NCI-H774 (cell line): ENCODE measurements at regions not wholly inside any gene's neighbourhood (a gene's known extent, or its start where the extent isn't known, plus 50 kb on each side); places are given as distances from the start of the nearest gene placed in this dataset.
A peak's percentile ranks its signal among the peaks of the same experiment; 100 is the strongest.

Experiments used
- DNase-seq: peaks from one replicate; lab custom pipeline; 2025; lab: John Stamatoyannopoulos, UW

DNA sequence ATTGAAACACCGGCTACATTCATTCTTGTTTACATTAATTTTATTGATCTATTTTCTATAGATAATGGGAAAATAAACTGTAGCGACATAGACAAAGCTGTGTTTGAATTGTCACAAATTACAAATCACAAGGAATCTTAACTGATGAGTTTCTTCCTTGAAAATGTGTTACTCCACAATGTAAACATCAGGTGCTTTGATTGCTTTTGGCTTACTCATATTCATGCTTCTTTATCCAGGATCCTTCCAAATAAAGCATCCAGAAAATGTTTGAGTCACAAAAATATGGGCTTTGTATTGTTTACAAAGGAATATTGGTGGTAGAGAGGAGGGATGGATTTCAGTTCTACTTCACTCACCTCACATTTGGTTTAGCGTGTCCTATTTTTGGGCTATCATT, 64.0 kb downstream of the BMP2 start:
- DNase-seq = no peak

DNA sequence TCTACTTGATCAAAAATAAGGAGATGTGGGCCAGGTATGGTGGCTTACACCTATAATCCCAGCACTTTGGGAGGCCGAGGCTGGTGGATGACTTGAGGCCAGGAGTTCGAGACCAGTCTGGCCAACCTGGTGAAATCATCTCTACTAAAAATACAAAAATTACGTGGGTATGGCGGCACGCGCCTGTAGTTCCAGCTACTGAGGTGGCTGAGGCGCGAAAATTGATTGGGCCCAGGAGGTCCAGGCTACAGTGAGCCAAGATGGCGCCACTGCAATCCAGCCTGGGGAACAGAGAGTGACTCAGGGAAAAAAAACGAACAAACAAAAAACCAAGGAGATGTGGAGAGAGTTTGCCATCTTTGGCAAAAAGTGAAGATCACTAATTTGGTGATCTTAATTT, 65.3 kb downstream of the BMP2 start:
- DNase-seq = no peak

DNA sequence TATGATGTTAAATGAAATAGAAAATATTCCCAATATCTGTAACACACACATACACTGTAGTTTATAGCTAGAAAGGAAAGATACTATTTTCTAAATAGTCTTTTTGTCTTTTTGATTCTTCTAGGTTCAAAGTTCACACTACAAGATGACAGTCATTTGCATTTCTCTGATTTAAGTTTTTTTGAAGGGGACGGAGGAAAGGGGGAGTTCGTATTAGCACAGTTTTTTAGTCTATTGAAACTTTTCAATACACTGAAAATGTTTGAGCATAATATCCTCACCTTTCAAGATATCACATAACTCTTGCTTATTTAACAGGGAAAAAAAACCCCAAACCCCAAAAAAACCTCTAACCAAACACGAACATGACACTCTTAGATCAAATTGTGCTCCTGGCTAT, 68.1 kb downstream of the BMP2 start:
- DNase-seq = no peak

DNA sequence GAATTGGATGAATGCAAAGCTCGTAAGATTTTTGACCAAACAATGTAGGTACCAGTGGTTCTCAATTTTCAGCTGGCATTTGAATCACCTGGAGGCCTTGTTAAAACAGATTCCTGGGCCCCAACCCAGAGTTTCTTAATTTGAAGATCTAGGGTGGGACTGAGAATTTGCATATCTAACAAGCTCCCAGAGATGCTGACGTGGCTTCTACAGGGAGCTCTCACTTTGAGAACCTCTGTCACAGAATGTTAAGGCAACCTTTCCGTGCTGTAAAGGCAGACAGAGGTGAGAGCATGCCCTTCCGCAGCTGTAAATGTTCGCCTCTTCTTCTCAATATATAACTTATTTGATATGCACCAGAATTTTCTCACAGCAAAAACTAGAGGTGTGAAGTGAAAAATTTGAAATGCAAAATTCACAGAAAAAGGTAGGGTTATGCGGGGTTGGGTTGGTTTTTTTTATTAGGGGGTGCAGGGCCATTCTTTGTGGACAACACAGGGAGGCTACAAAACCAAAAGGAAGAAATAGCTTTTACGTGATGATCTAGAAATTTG, 69.4 kb downstream of the BMP2 start:
- no peak for DNase-seq

DNA sequence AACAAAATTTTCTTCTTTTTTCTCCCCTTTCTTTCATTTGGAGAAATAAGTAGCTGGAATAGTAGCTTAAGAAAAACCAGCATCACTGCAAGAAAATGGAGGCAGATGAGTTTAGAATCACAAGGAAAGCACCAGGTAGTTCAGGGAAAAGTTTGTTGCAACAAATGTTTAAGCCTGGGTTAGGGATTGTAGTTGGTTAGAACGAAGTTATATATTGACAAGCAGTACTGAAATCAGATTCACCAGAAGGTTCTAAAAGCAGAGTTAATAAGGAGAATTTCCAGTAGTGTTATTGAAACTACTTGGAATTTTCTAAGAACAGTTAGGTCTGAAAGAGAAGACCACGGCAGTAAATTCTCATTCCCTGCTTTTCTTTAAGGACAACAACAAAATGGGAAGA, 70.2 kb downstream of the BMP2 start:
- DNase-seq = no peak

DNA sequence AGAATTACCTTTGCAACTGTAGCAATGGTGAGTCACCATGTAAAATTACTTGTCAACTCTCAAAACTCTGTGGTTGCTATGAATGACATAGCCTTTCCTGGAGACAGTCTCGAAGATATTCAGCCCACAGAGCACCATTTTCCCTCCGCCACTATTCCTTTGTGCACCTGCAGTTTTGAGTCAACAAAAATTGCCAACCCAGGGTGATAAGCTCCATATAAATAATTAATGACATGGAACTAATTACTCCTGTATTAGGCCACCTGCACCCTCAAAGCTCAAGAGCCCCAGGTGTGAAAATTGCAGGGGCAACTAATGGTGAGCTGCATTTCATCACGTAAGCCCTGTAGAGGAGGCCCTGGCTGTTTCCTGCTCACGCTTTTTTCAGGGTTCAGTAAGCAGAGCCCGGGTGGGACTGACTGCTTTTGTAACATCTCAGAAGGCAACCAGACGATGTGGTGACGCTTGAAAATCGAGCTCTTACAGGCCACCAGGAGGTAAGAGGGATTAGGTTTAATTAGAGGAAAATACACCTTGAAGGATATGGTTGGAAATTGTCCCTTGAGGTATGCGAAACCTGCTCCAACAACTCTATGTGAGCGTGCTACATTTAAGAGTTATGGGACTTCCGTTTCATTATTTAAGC, 70.8 kb downstream of the BMP2 start:
- peak; percentile 66 for DNase-seq

DNA sequence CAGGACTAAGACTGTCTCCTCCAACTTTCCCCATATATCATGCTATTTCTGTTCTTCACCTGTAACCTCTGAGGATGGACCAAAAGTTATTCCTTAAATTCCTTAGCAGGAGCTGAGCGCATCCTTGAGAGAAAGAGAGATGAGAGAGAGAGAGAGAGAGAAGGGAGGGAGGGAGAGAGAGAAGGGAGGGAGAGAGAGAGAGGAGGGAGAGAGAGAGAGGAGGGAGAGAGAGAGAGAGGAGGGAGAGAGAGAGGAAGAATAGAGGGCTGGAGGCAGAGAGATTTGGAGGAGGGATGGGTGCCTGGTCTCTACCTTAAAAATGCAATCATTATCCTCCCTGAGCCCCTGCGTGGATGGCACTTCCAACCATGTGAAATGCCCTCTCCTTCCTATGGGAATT, 73.6 kb downstream of the BMP2 start:
- DNase-seq = no peak

DNA sequence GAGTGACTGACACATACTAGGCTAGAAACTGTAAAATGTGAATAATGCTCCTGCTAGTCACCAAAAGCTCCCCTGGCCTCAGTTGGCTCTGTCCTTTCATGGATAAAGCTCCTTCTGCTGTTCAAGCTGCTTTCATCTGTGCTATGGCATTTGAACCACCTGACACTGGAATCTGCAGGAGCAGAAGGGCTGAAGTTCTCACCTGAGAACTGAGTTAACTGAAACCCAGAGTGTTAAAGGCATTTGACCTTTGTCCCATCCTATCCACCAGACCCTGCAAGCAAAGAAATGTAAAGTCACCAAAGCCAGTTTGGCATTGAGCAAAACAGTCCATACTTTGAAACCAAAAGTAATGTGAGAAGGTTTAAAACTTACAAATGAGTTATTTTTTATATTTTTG, 77.7 kb downstream of the BMP2 start:
- no peak for DNase-seq

DNA sequence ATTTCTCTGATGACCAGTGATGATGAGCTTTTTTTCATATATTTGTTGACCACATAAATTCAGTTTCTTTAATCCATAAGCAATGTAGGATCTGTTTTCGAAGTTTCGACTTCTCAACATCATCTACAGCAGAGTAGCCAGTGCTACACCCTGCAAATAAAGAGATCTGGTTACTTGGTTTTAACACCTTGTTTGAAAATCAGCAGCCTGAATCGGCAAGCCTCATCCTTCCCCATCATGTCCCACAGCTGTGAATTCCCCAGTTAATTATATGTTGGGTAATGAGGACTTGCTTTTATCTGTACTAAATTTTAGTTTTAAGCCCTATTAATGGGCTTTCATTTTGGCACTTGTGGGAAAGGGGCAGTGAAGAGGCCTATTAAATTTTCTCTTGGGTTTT, 80.6 kb downstream of the BMP2 start:
- no peak for DNase-seq

DNA sequence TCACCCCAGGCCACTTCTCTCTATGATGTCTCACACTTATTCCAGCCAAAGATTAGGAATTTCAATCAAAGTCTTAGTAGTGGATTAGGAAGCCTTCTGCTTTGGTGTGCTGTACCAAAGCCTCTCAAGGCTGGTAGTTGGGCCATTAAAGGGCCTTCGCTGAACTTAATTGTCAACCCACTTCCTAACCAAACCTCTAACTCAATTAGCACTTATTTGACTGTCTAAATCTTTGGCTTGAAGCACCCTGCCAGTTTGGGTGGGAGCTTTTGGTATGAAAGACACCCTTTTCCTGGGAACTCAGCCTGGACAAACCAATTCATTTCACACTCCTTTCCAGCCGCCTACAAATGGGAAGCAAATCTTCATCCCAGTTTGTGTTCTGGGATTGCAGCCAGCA, 81.5 kb downstream of the BMP2 start:
- no peak for DNase-seq

DNA sequence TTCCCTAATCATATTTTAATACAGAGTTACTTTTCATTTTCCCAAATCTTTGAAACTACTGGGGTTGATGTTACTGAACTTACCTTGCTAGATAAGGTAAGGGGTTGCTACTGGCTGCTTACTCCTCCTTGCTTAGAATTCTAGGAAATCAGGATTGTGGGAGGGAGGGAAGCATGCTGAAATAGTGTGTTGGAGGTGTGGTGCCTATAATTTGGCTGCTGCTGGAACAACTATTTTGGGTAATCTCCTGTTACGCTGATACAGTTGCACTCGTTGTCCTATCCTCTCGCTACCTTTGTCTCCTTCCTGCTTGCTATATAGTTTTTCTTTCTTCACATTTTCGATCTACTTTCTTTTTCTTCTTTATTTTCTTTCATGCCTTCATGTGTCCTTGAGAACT, 83.7 kb downstream of the BMP2 start:
- no peak for DNase-seq

DNA sequence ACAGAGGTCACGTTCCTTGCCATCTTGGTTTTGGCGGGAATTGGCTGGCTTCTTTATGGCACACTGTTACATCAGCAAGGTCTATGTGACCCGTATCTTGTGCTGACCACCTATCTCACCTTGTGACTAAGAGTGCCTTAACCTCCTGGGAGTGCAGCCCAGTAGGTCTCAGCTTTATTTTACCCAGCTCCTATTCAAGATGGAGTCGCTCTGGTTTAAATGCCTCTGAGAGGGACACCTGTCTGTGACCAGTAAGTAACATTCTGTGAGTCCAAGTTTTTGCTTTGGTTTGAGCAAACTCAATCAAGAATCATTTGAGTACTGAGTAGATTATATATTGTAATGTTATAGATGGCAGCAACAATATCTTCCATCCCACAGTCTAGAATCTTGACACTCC, 85.0 kb downstream of the BMP2 start:
- no peak for DNase-seq

DNA sequence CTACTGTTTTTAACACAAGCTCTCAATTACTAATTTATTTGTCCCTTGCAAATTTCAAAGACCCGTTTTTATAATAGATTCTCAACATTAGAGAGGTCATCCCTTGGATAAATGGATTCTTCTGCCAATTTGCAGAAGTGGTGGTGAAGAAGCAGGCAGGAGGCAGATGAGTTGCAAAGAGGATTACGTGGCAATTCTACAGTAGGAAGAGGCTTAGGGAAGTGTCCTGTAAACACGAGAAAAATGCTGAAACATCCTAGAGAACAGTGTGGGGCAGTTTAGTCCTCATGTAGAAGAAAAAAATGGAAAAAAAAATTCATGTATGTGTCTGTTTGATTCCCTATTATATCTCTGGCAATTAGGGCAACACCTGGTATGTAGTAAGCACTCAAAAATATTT, 87.6 kb downstream of the BMP2 start:
- no peak for DNase-seq

DNA sequence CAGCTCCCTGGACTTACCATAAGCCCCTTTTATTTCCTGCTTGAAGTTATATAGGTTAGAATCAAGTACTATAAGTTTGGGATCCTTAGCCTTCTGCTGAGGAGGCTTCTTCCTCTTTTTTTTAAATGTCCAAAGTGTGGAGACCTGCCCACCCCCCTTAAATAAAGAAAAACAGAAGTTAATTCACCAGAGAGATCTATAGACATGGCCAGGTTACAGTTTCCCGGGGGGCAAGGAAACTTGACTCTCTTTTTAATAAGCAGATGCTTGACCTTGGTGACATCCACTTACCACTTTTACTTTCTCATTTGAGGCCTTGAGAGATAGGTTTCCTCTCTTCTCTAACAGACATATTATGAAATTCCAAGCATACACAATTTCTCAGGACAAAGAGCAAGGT, 88.3 kb downstream of the BMP2 start:
- DNase-seq = no peak

DNA sequence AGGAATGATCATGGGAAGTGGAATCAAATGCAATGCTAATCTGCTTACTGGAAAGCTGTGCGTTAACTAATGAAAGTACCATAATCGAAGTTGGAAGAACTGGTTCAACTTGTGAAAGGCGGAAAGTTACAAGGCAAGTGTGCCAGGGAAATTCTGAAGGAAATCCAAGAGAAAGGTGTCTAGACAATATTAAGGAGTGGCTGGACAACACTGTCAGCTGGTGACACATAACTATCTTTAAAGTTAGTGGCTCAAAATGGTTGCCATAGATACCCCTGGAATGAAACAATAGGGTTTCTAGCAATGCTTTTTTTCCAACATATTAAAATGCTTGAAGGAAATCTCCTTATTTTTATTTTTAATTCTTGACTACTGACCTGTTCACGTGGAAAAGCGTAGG, 90.4 kb downstream of the BMP2 start:
- DNase-seq = no peak

DNA sequence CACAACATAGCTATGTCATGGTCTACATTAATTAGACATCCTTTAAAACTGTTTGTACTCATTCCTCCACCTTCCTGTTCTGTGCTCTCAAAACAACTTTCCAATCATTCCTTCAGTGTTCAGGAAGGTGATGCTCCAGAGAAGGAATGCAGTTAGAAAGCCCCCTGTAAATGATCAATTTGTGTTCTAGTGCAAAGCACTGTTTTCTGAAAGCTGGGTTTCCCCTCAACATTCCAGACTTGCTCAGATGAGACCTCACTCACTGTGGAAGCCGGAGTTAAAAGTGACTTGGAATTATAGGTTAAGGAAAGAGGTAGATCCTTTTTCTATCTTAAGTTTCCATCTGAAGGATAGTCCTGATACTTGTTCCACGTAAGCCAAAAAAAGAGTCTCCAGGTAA, 95.9 kb downstream of the BMP2 start:
- DNase-seq = no peak

DNA sequence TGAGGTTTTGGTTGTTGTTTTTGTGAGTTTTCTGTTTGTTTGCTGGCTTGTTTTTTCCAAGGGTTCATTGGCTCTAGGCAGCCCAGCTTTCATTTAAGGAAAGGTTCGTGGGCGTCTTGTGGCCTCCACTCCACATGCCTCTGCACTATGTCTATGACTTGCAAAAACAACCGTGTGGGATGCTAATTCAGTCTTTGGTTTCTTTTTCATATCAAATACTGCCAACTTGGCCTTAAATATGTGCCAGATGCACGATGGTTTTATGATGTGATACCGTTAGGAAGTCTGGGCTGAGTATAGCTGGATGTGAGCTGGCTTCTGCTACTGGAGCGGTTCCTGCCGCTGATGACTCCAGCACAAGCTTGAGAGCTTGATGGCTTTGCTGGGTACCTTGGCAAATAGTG, 96.3 kb downstream of the BMP2 start:
- no peak for DNase-seq

DNA sequence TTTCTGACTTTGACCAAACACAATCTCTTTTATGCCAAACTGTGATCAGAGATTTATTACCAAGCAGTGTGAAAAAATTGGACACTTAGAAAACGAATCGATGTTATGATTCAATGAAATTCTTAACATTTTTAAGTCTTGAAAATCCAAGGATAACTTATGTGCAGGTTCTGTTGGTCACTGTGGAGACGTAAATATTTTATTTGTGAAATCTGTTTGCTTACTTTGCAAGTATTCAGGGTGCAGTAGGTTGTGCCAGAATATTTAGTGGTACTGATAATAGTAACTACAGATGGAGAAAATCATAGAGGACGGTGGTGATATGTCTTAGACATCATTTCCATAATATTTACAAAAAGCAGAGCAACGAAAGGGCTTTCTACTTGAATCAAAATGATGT, 97.3 kb downstream of the BMP2 start:
- no peak for DNase-seq

DNA sequence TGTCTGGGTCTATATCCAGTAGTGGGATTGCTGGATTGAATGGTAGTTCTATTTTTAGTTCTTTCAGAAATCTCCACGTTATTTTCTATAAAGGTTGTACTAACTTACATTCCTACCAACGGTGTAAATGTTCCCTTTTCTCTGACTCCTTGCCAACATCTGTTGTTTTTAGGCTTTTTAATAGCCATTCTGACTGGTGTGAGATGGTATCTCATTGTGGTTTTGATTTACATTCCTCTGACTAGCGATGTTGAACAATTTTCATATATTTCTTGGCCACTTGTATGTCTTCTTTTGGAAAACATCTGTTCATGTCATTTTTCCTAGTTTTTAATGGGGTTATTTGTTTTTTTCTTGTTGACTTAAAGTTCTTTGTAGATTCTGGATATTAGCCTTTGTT, 99.3 kb downstream of the BMP2 start:
- no peak for DNase-seq

DNA sequence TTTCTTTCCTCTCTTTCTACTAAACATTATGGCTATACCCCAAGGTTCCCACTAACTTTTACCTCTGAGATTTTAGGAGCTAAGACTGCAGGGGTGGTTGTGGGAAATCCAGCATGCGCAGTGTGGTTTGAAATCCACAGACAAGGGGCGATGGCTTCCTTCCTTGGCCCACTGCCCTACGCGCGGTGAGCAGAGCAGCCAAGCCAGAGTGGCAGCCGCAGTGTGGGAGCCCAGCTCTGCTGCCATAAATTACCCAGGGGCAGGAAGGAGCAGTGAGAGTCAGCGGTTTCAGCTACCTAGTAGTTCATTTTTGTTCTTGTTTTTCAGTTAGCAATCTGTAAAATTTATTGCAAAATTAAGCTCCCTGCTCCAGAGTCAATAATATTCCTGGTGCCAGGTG, 101.4 kb downstream of the BMP2 start:
- no peak for DNase-seq

DNA sequence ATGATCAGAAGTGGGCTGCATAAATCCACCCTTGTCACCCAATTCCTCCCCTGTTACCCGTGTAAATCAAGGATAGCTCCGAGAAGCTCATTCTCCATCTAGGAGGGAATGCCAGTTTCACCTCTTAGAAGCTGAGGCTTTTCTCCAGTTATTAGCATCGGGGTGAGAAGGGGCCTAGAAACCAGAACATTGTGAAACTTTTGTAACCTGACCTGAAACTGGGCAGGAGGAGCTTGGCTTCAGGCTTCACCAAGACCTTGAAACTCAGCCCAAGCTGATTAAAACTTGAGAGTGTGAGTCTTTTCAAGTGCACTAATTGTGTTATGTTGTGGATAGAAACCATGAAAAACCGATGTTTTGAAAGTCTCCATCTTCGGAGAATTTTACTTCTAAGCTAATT, 103.1 kb downstream of the BMP2 start:
- DNase-seq = no peak

DNA sequence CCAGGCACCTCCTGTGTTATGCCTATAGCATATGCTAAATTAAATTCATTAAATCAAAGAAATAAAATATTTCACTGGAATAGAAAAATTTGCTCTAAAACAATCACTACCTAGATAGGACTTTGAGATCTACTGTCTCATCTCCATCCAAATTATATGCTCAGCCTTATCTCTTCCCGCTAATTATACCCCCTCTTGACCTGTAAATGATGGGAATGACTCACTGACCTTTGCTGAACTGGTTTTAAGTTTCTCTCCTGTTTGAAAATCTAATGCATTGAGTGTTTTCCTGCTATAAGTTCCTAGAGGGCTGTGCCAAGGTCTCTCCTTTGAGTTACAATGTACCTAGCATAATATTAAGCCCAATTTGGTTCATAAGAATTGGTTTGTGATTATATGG, 110.1 kb downstream of the BMP2 start:
- no peak for DNase-seq

DNA sequence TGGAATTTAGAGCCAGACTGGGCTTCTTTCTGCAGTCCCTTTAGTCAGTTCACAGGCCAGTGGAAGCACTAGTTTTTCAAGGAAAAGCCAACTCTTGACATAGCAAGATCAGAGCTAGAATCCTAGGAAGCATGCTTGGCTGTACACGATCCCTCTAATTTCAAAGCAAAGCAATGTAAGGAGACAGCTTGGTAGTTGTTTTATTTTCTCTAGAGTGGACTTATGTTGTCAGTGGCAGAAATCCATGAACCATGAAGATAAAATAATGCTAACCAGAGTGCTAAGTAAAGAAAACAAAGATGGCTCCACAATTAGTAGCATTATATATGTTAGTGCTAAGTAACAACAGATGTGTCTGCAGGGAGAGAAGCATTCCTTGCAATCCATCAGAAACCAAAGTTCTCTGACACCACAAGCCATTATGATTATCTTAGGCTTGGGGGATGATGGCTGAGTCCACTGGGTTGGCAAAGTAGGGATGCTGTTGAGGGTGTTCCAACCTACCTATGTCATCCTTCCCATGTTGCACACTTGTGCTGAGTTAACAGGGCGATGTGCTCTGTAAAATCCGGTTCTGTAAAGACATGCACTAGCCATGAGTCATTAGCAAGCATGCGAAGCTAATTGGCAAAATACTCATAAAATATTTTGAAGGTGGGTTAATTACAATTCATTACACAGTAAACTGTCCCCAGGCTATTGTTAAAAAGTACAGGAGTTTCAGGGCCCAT, 115.2 kb downstream of the BMP2 start:
- no peak for DNase-seq

DNA sequence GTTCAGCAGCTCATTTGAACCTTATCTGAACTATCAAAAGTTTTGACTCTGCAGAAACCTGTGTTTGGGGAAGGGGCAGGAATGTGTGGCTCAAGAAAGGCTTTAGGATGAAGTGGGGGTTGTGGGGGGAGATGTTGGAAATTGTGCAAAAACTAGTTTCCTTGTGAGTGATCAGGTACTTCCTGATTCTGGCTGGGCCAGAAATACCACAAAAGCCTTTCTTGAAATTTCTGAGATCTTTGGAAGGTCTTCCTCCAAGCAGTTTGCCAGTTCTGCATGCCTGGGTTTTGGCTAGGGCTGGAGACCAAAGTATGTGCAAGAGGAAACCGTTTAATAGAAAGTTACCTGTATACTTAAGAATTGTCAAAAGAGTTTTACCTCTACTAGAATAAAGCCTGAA, 116.6 kb downstream of the BMP2 start:
- no peak for DNase-seq
